GM21825 (cell line): ENCODE measurements at regions not wholly inside any gene's neighbourhood (a gene's known extent, or its start where the extent isn't known, plus 50 kb on each side); places are given as distances from the start of the nearest gene placed in this dataset.
A peak's percentile ranks its signal among the peaks of the same experiment; 100 is the strongest.

Experiments used
- ATAC-seq: cut with Tn5 transposase; IDR thresholded peaks from one replicate; pipeline ENCODE4 v1.9.1; 2021; ENCODE audit warnings: mild to moderate bottlenecking, moderate library complexity; ENCODE audit not compliant: unreplicated experiment

DNA sequence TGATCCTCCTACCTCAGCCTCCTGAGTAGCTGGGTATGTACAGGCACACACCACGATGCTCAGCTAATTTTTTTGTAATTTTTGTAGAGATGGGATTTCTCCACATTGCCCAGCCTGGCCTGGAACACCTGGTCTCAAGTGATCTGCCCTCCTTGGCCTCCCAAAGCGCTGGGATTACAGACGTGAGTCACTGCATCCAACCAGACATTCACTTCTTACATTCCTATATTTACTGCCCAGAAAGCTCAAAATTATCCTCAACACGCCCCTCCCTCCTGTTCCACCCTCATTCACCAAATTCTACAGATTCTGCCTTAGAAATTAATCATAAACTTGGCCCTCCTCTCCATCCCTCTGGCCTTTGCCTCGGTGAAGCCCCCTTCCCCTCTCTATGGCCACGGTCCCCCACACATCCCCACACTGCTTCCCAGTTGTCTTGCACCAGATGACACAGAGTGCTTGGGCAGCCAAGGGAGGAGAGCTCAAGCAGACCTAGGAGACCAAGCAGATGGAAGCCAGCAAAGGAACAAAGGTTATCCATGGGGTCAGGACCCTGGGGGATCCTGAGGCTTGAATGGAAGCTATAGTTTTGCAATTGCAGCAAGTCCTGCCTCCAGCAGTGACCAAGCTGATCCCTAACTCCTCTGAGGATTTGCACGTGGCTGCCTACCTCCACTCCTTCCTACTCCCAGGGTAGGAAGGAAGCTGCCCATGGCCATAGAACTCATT lies 213.2 kb upstream of the FOXN3 start:
- no peak for ATAC-seq

- ATAC-seq: no peak
These were observed 212.3 kb upstream of the FOXN3 start for GRCh38 chr14:89629383-89629782.

GRCh38 chr14:89628521-89628920 lies 211.5 kb upstream of the FOXN3 start:
- no peak for ATAC-seq

DNA sequence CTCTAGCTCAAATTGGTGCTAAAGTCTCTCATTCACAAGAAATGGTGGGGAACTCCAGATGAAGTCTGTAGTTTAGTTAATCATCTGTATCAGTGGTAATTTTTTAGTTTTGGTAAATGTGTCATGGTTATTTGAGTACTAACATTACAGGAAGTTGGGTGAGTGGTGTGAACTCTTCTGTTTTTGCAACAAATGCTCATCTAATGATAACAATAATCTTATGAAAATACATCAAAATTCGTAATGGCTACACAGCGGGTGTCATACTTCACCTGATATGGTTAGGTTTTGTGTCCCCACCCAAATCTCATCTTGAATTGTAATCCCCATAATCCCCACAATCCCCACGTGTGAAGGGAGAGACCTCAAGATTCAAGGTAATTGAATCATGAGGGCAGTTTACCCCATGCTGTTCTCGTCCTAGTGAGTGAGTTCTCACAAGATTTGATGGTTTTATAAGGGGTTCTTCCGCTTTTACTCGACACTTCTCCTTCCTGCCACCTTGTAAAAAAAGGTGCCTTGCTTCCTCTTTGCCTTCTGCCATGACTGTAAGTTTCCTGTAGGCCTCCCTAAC lies 209.3 kb upstream of the FOXN3 start:
- ATAC-seq: no peak

DNA sequence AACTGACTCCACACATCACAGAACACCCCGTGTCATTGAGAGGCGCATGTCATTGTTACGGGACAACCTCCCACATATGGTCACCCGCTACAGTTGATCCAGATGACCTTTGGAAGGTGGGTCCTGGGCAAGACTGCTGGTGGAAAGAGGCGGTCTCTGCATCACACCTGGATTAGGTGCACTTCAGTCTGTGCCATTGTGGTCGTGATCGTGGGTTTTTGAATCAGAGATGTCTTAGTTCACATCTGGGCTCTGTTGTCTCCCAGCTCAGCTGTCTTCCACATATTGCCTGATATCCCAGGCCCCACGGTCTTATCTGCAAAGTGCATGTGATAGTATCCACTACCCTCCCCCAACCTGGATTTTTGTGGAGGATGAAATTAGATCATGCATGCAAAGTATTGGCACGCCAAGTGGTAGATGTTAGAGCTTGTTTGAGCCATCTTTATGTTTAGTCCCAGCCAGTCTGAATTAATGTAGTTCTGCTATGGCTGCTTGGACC lies 208.7 kb upstream of the FOXN3 start:
- ATAC-seq: no peak

- no peak for ATAC-seq
These were observed 208.2 kb upstream of the FOXN3 start for GRCh38 chr14:89625244-89625713.

- ATAC-seq: no peak
These were observed 207.6 kb upstream of the FOXN3 start for GRCh38 chr14:89624500-89625156.

DNA sequence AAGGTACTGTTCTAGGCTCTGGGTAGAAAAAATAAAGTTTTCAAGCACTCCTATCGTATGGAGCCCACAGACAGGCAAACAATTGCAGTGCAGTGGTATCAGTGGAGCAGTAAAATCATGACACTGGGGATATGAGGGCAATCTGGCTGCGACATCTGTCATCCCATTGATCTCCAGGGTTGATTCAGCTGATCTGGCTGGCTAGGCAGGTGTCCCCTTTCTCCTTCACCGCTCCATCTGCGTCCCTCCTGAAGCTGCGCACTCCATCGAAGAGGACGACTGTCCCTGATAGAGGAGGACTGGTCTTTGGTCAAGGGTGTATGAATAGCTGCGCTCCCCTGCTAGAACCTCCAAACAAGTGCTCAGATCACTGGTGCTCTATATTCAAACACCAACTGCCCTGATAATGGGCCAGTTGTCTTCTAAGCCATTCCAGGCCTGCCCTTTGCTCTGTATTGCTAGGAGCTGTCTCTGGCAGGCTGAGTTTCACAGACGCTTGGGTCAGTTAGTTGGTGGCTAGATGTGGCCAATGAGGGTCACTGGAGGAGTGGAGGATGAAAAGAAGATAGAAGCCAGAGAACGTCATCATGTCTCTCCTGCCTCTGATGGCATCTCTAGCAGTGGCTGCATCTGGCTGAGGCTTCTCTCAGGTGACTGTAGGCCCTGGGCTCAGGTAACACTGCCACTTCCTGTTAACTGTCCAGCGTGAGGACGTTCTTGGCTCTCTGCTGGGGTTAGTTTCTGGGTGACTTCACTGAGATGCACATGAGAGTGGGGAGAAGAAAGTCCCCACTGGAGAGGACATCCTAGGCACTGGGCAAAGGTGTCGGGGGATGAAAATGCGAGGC lies 205.0 kb upstream of the FOXN3 start:
- ATAC-seq: no peak

DNA sequence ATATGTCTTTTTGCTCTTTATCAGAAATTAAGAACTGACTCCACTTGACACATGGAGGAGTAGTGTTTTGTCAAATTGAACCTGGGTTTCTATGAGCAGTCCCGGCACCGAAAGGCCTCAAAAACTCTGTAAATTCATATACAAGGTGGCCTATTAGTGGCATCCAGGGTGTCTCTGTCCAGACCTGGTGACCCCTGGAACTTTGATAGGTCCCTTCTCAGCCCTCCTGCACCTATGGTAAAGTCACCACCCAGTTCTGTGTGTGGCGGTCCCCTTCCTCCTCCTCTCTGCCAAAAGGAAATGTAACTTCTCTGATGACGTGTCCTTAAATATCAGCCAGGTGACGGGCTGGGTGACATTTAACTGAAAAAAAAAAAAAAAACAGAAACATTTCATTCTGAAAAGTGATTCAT lies 204.0 kb upstream of the FOXN3 start:
- ATAC-seq: no peak

- ATAC-seq: no peak
These were observed 203.4 kb upstream of the FOXN3 start for GRCh38 chr14:89620436-89620835.

DNA sequence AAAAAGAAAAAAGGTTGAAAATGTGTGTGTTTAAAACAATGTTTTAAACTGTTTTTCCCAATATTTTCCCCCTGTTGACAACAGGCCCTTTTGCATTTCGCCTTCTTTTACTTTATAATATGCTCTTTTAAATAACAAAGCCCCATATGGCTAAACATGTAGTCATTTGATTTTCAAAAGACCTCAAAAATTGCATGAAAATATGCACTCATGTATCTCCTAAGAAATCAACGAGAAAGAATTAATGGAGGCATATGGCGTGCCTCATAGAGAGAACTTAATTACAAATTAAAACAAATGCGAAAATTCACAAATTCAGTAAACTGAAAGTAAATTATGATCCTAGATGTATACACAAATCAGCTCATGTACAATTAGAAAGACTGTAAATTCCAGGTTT lies 202.6 kb upstream of the FOXN3 start:
- no peak for ATAC-seq

GRCh38 chr14:89618811-89619551 lies 201.9 kb upstream of the FOXN3 start:
- ATAC-seq: peak; percentile 66

DNA sequence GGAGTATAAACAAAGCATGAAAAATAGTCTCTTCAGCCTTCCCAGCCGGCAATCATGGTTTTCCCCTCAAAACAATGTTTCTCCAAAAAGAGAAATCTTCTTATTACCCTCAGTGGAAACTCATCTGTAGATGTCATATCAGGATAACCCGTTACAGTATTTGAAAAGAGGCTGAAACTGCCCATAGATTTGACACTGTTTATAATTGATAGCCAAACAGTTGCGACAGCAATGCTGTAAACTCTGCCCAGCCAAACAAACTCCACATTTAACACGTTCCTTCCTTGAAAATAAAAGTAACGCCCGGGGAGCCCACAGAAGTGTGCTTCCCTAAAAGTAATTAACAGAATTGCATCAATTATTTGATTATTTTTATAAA lies 201.3 kb upstream of the FOXN3 start:
- ATAC-seq: no peak

DNA sequence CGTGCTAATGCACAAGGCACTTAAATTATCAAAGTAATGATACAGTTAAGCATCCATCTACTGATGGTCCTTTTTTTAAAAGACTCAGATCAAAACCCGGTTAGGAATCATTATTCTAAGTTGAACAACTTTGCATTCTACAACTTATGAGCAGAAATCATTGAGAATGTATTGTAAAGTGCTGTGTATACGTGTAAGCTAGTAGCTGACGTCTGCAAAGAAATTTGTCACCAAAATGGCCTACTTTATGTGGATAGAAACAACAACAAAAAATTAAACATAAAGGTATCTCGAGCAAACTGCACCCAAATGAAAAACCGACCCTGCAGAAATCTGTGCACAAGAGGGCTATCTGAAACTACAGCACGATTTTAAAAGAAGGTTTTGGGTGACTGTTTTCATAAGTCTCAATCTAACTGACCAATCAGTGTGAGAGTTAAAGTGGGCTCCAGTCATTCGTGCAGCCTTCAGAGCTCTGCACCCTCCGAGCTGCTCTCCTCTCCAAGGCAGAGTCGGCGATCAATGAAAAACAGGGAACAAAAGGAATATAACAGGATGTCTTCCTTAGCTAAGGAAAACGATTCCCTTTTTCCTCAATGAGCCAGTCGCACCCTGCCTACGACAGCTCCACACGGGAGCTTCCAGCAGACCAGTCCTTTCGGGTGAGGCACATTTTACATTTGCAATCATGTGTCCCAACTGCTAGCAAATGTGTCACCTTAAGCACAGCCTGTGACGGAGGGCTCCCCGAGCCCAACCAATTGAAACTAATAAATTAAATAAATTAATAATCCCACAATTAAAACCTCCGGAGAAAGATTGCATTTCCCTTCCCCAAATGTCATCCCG lies 200.7 kb upstream of the FOXN3 start:
- no peak for ATAC-seq

- ATAC-seq: peak; percentile 45
These were observed 199.9 kb upstream of the FOXN3 start for GRCh38 chr14:89616852-89617341.

DNA sequence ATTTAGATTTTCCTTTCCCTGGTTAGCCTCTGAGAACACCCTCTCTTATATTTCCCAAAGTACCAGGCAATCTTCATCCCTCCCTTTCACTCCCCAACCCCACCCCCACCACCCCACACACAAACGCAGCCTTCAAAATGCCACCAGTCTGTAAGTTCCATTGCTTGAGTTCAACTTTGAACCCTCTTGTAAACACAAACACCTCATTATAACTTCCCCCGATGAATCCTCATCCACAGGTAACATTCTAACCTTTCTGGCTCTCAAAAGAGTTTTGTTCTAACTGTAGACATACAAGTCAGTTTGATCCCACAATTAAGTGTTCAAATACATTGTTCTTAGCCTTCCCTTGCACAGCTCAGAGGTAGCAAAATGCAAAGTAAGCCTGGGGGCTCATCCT lies 199.4 kb upstream of the FOXN3 start:
- peak; percentile 3 for ATAC-seq

GRCh38 chr14:89615421-89615820 lies 198.4 kb upstream of the FOXN3 start:
- ATAC-seq: no peak

DNA sequence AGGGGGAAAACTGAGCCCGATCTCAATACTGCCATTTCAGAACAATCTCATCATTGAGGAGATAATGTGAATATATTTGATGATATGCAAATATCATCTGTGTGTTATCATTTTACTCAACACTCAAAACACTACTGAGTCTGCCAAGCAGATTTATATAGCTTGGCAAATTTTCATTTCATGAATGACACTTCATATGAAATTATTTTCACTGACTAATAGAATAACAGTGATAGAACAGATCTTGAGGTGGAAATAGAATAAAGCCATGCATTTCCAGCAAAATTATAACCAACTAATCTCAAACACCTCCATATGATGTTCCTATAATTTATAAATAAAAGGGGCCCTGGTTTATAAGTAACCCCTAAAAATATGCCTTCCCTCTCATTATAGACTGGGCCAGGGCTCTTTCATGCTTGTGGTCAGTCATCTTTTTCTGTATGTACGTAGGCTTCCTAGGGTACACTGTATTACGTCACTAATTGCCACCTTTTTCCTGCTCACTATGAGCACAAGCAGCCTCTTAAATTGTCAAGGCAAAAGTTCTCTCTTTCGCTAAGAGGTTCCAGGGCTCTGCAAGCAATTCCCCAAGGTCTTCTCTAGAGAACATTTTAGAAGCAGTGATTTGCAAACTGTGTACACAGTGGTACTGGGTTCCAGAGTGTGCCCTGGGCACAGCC lies 197.1 kb upstream of the FOXN3 start:
- no peak for ATAC-seq
